Thyroid gland (tissue), 4 donors: ENCODE measurements at regions not wholly inside any gene's neighbourhood (a gene's known extent, or its start where the extent isn't known, plus 50 kb on each side); places are given as distances from the start of the nearest gene placed in this dataset.

Source experiments
- CTCF ChIP-seq, 6 experiments: fragments of 200-600 bp in 3 of 6; fragments of 450-650 bp in 3 of 6; sonication (generic) in 3 of 6; IDR thresholded peaks; one replicate each; pipeline ENCODE4 v1.5.1; 2016 to 2019; ENCODE audit warnings: antibody characterized with exemption in 6 of 6, mild to moderate bottlenecking in 2 of 6, inconsistent platforms in 1 of 6, moderate library complexity in 1 of 6
- POLR2A ChIP-seq, 2 donors: fragments of 450-650 bp; IDR thresholded peaks; one replicate each; pipeline ENCODE4 v1.6.1; 2017; ENCODE audit warnings: antibody characterized with exemption in 2 of 2, mild to moderate bottlenecking in 2 of 2, moderate library complexity in 1 of 2

- no peak for TF ChIP-seq POLR2A (IDR thresholded peaks at IDR 0.05)
- TF ChIP-seq CTCF (IDR thresholded peaks at IDR 0.05), result no peak
Observed at GRCh38 chr1:91153341-91153740, 131.5 kb upstream of the ZNF644 start.
